ENCODE measurements at regions not wholly inside any gene's neighbourhood (a gene's known extent, or its start where the extent isn't known, plus 50 kb on each side); places are given as distances from the start of the nearest gene placed in this dataset.

GRCh38 chr10:44520651-44521050 lies 135.8 kb upstream of the CXCL12 start:
- TF ChIP-seq POLR2AphosphoS5 (IDR thresholded peaks at IDR 0.05; ENCODE audit: low read depth, low read length) (no peak), TAF1 (IDR thresholded peaks at IDR 0.05; ENCODE audit: low read depth, low read length) (no peak), POLR2A (IDR thresholded peaks at IDR 0.05; ENCODE audit: low read depth, low read length) (no peak), SPI1 (IDR thresholded peaks at IDR 0.05; ENCODE audit: low read depth, low read length) (no peak), PAX5 (IDR thresholded peaks at IDR 0.05; ENCODE audit: insufficient read depth, low read length, severe bottlenecking) (no peak)

Measured in GM12891 (cell line).